SK-N-SH (cell line): ENCODE measurements at regions not wholly inside any gene's neighbourhood (a gene's known extent, or its start where the extent isn't known, plus 50 kb on each side); places are given as distances from the start of the nearest gene placed in this dataset.

Source experiments
- ELF1 ChIP-seq: IDR thresholded peaks from 2 replicates; pipeline ENCODE4 v1.4.0; 2012
- EZH2phosphoT487 ChIP-seq: fragments of 200-600 bp; sonication (generic); IDR thresholded peaks from 2 replicates; pipeline ENCODE4 v1.6.1; 2017; ENCODE audit warnings: low read depth, mixed run types, mild to moderate bottlenecking, antibody characterized with exemption, moderate library complexity, borderline replicate concordance
- NFIC ChIP-seq: IDR thresholded peaks from 2 replicates; pipeline ENCODE4 v1.4.0; 2012; ENCODE audit warnings: borderline replicate concordance
- NRF1 ChIP-seq: IDR thresholded peaks from 2 replicates; pipeline ENCODE4 v1.6.1; 2012; ENCODE audit warnings: low read depth, mild to moderate bottlenecking, low read length
- RAD21 ChIP-seq: IDR thresholded peaks from 2 replicates; pipeline ENCODE4 v1.6.1; 2012; ENCODE audit warnings: mild to moderate bottlenecking, low read length
- RFX5 ChIP-seq: IDR thresholded peaks from 2 replicates; pipeline ENCODE4 v1.6.1; 2012; ENCODE audit warnings: mild to moderate bottlenecking, improper control_type of control experiment, low read length
- TAF1 ChIP-seq: IDR thresholded peaks from 2 replicates; pipeline ENCODE4 v1.6.1; 2012; ENCODE audit warnings: low read depth, mild to moderate bottlenecking, low read length, moderate library complexity, borderline replicate concordance
- TEAD4 ChIP-seq: IDR thresholded peaks from 2 replicates; pipeline ENCODE4 v1.4.0; 2012; ENCODE audit warnings: mild to moderate bottlenecking, borderline replicate concordance; ENCODE audit not compliant: insufficient read depth
- TF ChIP-seq, protein P1 (sequence below): fragments of 150-350 bp; IDR thresholded peaks from 2 replicates; pipeline ENCODE4 v1.6.1; 2017; ENCODE audit warnings: antibody characterized with exemption, low read length, low read depth, borderline replicate concordance
- TF ChIP-seq, protein P2 (sequence below): fragments of 200-600 bp; sonication (generic); IDR thresholded peaks from 2 replicates; pipeline ENCODE4 v1.6.1; 2017; ENCODE audit warnings: antibody characterized with exemption, mild to moderate bottlenecking, moderate library complexity
- TF ChIP-seq, protein P3 (sequence below): IDR thresholded peaks from 2 replicates; pipeline ENCODE4 v1.6.1; 2012; ENCODE audit warnings: mild to moderate bottlenecking, low read depth, low read length, moderate library complexity

DNA sequence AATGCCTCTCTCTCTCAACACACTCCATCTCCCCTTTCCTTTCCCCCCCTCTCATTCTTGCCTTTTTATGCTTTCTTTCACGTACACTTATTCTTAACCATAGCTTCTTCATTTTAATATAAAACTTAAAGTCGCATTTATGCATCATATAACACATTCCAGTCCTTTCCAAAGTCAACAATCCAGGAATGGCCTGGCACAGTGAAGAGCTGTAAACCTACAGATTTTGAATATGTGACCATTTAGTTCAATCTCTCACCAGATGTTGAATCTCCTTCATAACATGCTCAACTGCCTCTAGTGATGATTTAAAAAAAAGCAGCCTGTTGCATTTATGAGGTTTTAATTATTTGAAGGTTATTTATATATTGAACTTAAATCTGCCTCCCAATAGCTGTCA, 186.2 kb upstream of the GRAMD2B start:
- TF ChIP-seq, protein P1, sequence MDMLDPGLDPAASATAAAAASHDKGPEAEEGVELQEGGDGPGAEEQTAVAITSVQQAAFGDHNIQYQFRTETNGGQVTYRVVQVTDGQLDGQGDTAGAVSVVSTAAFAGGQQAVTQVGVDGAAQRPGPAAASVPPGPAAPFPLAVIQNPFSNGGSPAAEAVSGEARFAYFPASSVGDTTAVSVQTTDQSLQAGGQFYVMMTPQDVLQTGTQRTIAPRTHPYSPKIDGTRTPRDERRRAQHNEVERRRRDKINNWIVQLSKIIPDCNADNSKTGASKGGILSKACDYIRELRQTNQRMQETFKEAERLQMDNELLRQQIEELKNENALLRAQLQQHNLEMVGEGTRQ, result no peak
- TF ChIP-seq, protein P2, sequence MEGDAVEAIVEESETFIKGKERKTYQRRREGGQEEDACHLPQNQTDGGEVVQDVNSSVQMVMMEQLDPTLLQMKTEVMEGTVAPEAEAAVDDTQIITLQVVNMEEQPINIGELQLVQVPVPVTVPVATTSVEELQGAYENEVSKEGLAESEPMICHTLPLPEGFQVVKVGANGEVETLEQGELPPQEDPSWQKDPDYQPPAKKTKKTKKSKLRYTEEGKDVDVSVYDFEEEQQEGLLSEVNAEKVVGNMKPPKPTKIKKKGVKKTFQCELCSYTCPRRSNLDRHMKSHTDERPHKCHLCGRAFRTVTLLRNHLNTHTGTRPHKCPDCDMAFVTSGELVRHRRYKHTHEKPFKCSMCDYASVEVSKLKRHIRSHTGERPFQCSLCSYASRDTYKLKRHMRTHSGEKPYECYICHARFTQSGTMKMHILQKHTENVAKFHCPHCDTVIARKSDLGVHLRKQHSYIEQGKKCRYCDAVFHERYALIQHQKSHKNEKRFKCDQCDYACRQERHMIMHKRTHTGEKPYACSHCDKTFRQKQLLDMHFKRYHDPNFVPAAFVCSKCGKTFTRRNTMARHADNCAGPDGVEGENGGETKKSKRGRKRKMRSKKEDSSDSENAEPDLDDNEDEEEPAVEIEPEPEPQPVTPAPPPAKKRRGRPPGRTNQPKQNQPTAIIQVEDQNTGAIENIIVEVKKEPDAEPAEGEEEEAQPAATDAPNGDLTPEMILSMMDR, result no peak
- TF ChIP-seq TEAD4 (no peak), NRF1 (no peak), ELF1 (no peak), RAD21 (no peak), NFIC (no peak), RFX5 (no peak), EZH2phosphoT487 (no peak), TAF1 (no peak)
- TF ChIP-seq, protein P3, sequence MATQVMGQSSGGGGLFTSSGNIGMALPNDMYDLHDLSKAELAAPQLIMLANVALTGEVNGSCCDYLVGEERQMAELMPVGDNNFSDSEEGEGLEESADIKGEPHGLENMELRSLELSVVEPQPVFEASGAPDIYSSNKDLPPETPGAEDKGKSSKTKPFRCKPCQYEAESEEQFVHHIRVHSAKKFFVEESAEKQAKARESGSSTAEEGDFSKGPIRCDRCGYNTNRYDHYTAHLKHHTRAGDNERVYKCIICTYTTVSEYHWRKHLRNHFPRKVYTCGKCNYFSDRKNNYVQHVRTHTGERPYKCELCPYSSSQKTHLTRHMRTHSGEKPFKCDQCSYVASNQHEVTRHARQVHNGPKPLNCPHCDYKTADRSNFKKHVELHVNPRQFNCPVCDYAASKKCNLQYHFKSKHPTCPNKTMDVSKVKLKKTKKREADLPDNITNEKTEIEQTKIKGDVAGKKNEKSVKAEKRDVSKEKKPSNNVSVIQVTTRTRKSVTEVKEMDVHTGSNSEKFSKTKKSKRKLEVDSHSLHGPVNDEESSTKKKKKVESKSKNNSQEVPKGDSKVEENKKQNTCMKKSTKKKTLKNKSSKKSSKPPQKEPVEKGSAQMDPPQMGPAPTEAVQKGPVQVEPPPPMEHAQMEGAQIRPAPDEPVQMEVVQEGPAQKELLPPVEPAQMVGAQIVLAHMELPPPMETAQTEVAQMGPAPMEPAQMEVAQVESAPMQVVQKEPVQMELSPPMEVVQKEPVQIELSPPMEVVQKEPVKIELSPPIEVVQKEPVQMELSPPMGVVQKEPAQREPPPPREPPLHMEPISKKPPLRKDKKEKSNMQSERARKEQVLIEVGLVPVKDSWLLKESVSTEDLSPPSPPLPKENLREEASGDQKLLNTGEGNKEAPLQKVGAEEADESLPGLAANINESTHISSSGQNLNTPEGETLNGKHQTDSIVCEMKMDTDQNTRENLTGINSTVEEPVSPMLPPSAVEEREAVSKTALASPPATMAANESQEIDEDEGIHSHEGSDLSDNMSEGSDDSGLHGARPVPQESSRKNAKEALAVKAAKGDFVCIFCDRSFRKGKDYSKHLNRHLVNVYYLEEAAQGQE, result no peak
